GM19372 (cell line): ENCODE measurements at regions not wholly inside any gene's neighbourhood (a gene's known extent, or its start where the extent isn't known, plus 50 kb on each side); places are given as distances from the start of the nearest gene placed in this dataset.

Experiments
- ATAC-seq: cut with Tn5 transposase; IDR thresholded peaks from one replicate; pipeline ENCODE4 v1.9.1; 2021; ENCODE audit warnings: mild to moderate bottlenecking, low read depth, moderate library complexity; ENCODE audit not compliant: unreplicated experiment

DNA sequence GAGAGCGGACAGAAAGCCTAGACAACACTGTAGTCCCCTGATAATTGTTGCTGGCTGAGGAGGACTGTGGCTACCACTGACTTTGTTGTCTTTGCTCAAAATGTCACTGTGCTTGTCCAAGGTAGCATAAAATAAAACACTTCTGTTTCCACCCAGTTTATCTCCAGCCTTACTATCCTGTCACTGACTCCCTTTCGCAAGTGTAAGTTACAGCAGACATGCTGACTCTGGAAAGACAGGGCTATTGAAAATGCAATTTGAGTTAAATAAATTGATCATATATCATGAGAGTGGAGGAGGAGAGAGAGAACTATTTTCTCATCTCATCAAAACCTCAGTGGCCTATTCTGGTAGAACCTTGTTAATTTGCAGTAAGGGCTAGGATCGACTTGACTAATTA is 138.0 kb upstream of the KIRREL3 start:
- ATAC-seq, result no peak

DNA sequence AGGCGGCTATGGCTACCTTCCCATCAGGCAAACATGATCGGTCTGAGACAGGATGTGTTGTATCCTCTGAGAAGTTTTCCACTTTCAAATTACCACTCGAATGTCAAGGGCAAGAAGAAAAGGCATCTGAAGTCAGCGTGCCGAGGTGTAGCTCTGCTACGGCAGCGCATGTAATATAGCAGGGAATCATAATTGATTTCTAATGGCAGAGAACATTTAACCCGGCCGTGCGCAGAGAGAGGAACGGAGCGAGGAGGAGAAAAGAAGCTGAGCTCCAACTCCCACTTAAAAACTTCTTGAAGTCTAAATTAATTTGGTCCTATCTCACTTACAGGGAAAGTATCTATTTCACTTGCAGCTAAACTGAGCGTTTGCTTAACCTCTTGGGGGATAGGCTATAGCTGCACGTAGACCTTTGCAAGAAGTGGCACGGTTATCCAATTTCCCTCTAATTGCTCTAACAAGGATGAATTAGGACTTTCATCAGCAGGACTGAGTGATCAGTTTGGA is 137.3 kb upstream of the KIRREL3 start:
- ATAC-seq, result no peak

DNA sequence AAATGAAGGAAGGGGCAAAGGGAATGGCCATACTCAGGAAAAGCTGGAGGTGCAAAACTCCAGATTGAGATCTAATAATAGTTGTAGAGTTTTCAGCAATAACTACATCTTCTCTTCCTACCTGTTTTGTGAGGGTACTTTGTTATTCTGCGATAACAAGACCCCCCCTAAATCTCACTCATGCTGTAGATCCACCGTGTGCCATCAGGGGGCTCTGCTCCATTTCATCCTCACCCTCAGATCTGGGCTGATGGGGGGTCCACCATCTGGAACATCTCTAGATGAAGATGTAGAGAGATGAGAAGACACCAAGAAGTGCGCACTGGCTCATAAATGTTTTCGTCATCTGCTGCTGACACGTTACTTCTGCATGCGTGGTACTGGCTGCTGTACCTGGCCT is 135.9 kb upstream of the KIRREL3 start:
- no peak for ATAC-seq

DNA sequence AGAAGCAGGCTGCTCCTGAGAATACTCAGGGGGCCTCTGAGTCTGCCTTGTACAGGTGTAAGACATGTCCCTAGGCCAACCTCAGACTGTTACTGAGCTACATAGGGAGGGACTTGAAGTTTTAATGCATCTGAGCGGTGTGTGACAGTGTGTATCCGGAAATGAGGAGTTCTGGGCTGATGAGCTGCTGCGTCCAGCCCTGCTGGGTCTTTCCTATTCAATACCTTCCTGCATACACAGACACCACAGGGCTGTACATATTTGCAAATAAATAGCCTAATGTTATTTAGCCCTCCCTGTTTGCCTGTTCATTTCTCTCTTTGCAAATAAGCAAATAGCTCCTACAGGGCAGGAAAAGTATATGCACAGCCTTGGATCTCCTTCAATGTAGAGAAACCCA is 134.7 kb upstream of the KIRREL3 start:
- ATAC-seq, result no peak

DNA sequence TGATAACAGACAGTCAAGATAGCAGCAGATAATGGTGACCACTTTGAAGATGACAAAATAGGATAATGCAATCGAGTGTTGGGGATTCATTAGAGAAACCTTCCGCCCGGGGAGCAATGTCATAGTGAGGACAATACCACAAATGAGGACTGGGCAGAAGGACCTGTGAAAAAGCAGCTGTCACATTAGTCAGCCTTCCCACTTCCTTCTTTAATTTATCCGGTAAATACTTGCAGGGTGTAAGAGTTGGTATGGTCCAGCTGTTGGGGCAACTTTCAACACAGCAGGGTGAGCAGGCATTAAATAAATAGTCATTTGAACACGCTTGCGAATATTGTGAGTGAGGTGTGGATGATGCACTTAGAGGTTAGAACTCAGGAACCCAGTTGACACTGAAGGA is 132.5 kb upstream of the KIRREL3 start:
- ATAC-seq, result no peak

DNA sequence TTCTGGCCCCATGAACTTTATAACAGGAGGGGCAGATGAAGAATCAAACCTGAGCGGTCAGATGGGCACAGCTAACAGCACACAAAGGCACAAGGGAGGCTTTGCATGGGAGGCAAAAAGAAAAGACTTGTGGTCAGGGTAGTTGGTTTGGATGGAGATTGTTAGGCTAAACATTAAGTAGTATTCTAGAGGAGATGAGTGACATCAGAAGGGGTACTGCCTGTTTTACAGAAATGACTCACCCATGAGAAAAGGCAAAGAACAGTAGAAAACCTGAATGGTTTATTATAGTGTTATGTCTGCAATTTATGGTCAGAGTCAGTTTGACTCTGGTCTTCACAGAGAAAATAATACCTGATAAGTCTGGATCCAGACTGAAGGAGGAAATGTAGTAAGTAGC is 129.8 kb upstream of the KIRREL3 start:
- no peak for ATAC-seq

DNA sequence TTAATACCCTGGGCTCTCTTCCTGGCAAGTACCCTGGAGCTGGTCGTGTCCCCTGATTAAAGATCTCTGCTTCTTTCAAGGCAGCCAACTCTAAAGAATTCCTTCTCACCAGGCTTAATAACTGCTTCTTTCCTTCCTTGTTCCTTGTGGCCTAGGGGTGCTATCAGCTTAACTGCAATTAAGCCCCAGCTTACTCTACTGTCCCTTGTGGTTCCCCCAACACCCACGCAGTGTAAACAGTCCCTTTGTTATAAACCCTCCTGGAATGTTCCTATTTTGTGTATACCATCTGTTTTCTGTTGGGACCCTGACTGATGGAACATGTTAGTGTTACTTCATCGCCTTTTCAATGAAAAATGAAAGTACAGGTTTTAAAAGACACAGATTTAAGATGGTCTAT is 126.4 kb upstream of the KIRREL3 start:
- no peak for ATAC-seq

DNA sequence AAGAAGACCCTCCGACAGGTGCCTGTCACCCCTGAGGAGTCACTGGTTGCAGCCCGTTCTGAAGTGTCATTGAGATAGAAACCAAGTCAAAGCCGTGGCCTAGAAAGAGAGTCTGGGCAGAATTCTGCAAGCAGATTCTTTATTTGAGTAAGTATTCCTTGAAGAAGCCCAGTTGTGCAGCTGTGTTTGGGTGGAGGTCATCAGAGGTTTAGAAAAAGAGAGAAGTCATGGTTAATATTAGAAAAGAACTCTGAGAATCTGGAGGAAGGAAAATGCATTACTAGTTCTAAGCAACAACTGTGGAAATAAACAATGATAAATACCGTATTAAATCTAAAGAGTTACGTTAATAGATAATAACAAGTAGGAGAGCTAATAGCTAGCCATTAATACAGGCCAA is 118.8 kb upstream of the KIRREL3 start:
- ATAC-seq, result no peak

DNA sequence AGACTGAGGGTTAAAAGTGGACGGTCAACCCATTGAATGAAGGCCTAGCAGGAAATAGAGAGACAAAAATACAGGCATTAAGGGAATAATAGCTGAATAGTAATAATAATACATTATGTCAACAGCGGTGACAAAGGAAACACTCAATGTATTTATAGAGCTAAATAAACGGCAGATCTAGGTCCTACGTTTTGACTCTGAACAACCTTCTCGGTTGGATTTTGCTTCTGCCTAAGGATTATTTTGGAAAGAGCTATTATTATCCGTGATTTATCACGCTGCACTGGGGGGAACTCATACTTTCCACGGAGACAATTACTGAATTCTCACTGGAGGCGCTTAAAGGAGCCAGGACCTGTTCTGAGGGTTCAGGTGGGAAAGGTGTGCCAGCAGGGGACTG is 118.2 kb upstream of the KIRREL3 start:
- ATAC-seq, result no peak

DNA sequence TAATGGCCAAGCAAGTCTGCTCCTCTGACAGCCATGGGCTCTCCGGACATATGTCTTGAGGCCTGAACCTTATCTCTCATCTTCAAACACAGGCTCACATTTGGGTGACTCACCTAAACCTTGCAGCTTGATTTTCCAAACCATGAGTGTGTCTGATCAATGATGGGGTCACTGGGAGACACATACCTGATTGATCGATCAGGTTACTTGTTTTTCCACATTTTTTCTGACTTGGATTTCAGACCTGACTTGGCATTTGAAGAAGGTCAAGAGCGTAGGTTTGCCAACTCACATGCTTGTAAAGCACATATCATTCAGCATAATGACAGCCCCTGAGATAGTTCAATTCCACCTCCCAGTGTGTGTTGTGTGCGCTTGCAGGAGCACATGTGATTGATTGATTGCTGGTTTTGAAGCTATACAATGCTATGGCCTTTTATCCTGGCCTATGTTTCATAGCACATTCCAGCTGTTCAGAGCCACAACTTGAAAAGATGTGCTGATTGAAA is 116.7 kb upstream of the KIRREL3 start:
- no peak for ATAC-seq

DNA sequence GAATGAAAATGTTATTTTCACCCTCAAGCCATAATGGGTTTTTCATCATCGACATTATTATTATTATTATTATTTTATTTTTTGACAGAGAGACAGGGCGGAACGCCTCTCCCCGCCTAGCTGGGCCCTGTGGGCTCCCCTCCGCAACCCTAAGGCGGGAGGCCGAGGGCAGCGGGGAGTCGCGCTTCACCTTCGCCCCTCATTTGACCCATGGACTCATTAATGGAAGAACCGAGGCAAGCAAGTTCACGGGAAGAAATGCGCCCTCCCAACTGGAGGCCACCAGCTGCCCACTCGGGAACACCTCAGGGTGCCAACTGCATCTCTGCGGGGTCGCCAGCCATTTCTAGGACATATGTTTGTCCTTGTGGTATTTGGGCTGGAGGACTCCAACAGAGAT is 115.3 kb upstream of the KIRREL3 start:
- no peak for ATAC-seq

DNA sequence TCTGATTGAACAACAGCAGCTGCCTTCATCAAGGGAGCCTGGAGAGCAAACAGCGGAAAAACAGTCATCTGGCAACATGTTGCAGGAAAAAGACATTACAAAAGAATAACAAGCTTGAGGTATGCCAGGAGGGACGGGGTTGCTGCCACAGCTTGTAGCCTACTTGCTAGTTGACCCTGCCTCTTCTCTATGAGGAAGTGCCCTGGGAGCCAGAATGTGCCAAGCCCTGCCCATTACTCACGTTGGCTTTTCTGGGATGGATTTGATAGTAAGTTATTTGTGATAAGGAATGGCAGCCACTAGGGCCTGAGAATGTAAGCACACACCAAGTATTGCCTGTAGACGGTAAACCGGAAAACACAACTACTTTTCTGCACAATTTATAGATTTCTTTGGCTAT is 113.5 kb upstream of the KIRREL3 start:
- ATAC-seq, result no peak

DNA sequence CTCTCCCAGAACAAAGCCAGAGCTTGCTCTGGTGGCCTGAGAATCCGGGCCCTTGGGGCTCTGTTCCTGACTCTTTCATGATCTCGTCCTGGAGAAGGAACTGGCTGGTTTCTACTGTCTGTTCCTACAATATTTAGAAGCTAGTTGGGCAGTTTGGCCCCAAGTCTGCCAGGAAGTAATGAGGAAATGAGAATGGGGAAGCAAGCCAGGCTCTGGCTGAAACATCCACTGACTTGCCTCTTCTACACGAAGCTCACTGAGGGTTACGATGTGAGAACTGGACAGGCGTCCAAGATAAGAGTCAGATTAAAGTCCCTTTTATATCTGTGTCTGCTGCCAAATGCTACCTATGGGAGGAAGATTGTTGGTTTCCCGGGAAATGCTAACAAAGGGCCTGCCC is 110.0 kb upstream of the KIRREL3 start:
- no peak for ATAC-seq

DNA sequence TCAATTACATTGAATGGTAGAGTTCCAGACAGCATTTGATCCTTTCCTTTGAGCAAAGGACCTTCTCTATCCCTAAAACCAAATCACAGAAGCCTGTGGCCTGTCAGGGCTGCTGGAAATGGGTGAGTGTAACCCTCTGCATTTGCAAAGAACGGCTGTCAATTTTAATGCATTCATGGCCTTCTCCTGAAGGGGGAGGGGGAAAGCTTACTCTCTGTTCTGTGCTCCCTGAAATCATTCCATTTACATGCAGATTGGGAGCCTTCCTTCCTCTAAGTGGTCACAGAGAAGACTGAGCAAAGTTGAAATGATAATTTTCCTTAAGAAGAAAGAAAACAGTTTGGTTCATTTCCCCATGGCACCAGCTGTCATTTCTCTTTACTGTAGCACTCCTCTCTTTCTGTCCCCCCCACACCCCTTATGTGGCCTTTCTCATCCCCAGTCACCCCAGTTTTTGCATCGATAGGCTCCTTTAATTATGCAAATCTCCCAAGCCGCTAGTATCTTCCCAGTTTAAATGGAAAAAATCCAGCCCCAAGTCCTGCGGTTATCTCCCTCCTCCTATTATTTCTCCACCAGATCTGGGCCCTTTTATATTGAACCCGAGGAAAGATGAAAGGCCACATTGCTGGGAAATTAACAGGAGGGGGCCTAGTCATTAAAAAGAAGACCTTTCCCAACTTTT is 109.4 kb upstream of the KIRREL3 start:
- no peak for ATAC-seq

DNA sequence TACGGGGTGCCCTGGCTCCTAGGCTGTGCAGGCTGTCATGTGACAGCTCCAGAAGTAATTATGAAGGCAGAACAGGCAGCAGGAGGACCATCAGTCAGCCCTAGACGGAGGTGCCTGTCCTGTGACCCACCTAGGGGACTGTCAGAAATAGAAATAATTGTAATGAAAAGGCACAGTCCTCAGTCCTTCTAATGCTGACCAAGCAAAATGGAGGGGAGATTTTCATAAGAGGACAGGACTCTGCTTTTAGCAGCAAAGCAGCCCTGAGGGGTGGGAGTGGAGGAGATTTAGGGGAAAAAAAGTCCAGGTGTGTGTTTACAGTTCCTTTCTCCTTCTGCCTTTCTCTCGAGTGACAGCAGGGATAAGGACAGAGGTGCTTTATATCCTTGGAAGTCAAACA is 108.3 kb upstream of the KIRREL3 start:
- ATAC-seq, result no peak

DNA sequence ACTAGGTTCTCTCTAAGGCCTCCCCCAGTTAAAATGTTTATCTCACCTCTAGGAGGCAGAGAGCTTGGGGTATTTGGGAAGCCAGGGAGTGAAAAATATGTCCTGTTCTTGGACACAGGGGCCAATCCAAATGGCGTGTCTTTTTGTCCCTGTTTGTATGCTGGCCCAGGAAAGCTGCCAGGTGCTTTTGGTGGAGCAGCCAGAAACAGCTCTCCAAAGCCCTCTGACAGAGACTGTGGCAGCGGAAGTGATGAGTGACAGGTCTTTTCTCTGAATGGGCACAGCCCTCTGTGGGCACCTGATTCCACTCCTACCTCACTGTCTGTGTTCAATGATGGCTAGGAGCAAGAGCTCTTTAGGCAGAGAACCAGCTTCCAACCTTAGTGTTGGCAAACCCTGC is 106.4 kb upstream of the KIRREL3 start:
- no peak for ATAC-seq

DNA sequence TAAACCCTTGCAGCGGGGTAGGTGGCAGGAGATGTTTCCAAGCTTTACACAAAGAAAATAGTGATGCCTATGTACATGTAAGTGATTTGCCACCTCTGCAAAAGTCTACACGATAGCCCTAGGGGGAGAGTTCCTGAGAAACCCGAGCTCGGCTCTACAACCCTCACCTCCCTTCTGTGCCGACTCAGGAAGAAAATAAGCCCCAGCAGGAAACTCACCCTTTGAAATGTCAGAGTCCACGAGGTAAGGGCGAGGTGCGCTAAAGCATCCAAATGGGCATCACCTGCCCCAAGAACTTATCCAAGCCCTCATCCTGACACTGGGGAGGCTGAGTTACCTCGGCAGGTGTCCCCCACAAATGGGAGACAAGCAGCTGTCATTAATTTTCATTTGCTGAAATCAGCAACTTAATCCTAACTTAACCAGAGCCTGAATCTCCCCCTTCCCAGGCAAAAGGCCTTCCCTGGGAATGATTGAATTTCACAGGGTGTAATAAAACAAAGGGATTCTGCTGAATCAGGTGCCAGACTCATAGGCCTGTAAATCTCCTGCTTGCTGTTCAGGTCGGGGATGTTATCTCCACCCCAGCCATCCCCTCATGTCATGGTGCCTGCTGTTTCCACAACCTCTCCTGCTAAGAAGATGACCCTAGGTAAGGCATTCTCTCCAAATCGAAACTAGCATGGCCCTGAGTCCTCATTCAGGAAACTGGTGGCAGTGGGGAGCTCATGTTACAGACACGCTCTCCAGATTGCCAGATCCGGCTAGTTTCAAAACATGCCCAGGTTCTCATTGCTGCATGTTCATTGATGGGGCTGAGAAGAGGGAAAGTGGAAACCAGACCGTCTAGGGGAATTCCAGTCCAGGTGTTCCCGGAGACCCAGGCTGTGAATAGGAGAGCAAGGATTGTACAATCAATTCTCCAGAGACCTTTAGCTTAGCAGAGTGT is 105.3 kb upstream of the KIRREL3 start:
- no peak for ATAC-seq

DNA sequence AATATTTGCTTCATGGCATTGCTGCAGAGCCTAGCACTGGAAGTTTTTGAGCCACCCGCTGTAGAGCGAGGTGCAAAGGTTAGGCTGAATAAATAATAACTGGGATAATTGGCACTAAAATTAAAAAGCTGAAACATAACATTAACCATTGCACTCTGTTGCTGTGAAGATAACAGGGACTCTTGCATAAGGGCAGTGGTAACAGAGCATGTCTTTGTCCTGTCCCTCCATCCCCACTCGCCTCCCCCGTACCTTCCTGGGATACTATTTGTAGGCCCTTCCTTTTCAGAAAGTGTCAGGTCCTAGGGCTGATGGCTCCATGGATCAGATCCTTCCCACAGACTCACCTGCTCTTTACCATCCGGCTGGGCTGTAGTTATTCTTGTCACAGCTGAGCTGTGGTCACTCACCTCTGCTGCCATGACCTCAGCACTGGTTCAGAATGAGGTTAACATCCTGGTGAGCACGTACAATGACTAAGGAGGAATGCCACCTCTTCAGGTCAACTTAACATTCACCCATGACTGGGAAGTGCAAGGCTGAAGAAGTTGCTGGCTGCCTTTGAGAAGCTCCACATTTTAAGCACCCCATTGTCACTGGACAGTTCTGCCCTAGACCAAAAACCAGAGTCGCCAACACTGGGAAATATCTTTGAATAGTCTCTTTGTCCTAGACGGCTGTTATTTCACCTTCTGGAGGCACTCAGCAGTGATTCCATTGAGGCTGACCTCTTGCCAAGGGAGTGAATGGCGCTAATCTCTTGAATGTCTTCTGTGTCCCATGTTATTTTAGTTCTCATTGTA is 103.2 kb upstream of the KIRREL3 start:
- ATAC-seq, result no peak

DNA sequence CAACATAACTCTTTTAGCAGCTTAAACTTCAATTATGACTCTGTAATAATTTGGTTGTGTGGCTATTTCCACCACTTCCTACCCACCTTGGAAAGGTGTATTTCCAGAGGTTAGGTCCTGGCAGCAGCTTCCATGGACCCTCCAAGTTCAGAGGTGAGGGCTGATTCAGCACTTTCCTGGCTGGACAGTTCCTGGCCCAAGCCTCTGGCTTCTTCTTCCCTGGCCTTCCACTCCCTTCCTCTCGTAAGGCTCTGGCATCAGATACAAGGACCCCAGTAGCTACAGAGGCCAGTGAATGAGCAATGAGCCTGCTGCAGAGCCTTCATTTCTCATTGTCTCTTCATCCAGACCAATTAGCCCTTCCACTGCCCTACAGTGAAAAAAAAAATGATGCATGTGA is 98.1 kb upstream of the KIRREL3 start:
- ATAC-seq, result no peak

DNA sequence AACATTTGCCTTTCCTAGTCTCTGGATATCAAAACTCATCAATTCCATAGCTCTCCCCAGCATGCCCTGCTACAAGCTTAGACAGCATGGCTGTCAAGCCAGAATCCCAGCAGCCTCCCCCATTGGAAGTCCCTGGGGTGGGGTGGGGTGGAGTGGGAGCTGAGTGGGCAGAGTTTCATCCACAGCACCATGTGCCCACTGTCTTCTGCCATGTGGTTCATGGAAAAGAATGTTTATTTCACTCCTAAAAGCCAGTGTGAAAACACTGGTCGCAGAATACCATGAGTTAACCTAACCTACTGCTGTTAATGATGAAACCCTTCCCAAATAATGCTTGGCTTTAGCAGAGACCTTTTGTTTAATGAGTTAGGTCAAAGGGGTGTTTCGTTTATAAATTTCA is 80.2 kb upstream of the KIRREL3 start:
- no peak for ATAC-seq

DNA sequence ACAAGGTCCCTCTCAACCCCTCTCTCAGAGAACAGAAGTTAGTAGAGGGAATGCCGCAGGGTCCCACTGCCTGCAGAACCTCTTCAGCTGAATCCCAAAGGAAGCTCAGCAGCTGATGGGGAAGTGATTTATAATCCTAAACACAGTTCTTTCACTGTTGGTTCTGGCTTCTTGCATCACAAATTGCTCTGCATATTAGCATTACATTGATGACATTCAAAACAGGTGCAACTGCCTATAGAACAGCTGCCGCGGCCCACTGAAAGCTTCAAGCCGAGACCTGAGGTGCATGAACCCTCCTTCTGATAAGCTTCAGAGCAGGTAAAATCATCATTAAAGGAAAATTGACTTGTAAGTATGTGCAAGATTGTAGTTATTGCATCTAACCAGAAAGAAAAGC is 75.2 kb upstream of the KIRREL3 start:
- no peak for ATAC-seq
